T-helper 17 cell (primary cell): ENCODE measurements at regions not wholly inside any gene's neighbourhood (a gene's known extent, or its start where the extent isn't known, plus 50 kb on each side); places are given as distances from the start of the nearest gene placed in this dataset.

Experiments used
- ATAC-seq: fragments of 150-1000 bp; cut with Tn5 transposase; 2 replicates; pipeline ENCODE4 v1.10.0; 2021; ENCODE audit warnings: mild to moderate bottlenecking, moderate library complexity
- DNase-seq, 3 donors: peaks; one replicate each; pipeline versions ENCODE4 v3.0.0 to v3.0.0-alpha.2; 2020 to 2021
- H3K9me3 ChIP-seq: one replicate; pipeline ENCODE4 v1.7.0; 2013; ENCODE audit warnings: low read length, mild to moderate bottlenecking; ENCODE audit not compliant: control insufficient read depth, poor library complexity, severe bottlenecking
- H3K27ac Mint-ChIP-seq: one replicate; pipeline ENCODE4 v1.8.0; 2022; ENCODE audit warnings: mild to moderate bottlenecking, moderate library complexity, mixed read lengths
- H3K27me3 Mint-ChIP-seq: one replicate; pipeline ENCODE4 v1.8.0; 2022; ENCODE audit warnings: mixed read lengths
- H3K36me3 Mint-ChIP-seq: one replicate; pipeline ENCODE4 v1.8.0; 2022; ENCODE audit warnings: low read depth, mixed read lengths
- H3K4me1 Mint-ChIP-seq: one replicate; pipeline ENCODE4 v1.8.0; 2022; ENCODE audit warnings: mild to moderate bottlenecking, mixed read lengths
- H3K4me3 Mint-ChIP-seq: one replicate; pipeline ENCODE4 v1.8.0; 2022; ENCODE audit warnings: mild to moderate bottlenecking, moderate library complexity, mixed read lengths

DNA sequence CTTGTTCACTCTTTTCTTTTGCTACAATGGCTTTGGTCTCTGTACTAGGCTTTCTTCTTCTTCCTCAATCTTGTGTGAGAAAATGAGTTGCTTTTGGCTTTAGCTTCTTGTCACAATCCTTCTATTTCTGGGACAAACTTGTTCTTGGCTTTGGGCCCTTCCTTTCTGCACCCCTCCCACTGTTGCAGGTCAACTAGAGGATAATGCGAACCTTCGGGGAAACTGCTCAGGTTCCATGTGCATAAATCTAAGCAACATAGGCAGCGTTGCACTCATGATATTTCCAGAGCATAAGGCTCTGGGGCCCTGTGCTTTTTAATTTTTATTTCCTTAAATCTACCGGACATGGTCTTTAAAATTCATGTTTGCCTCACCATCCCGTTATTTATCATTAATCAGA is 89.8 kb upstream of the LRIG3 start:
- no peaks in the 10 kb centered on the region for H3K4me1 Mint-ChIP-seq
- H3K36me3 Mint-ChIP-seq, result no peaks in the 10 kb centered on the region
- no peak for ATAC-seq
- no peak for DNase-seq
- no peak overlapping the region for H3K27ac Mint-ChIP-seq
- no peak overlapping the region for H3K4me3 Mint-ChIP-seq
- H3K9me3 ChIP-seq, result no peaks in the 10 kb centered on the region
- H3K27me3 Mint-ChIP-seq, result no peaks in the 10 kb centered on the region

DNA sequence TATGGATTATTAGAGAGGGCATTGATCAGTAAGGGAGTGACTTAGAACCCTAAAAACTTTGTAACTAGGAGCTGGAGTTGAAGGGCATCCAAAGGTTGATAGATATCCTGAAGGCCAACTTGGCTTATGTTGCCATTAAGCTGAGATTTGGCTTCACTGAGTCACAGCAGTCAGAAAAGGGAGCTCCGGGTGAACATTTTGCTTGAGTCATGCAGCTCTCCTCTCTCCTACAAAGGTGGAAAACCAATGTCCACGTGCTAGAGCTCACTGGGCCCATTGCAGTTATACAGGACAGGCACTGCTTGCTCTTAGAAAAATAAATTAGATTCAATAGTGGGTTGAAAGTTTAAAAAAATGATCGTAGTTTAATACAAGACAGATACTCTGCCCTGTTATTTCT is 87.3 kb upstream of the LRIG3 start:
- Mint-ChIP-seq H3K4me3 (no peak overlapping the region), H3K27ac (no peak overlapping the region), H3K4me1 (no peaks in the 10 kb centered on the region), H3K36me3 (no peaks in the 10 kb centered on the region), H3K27me3 (no peaks in the 10 kb centered on the region)
- ATAC-seq, result no peak
- H3K9me3 ChIP-seq, result no peaks in the 10 kb centered on the region
- no peak for DNase-seq

DNA sequence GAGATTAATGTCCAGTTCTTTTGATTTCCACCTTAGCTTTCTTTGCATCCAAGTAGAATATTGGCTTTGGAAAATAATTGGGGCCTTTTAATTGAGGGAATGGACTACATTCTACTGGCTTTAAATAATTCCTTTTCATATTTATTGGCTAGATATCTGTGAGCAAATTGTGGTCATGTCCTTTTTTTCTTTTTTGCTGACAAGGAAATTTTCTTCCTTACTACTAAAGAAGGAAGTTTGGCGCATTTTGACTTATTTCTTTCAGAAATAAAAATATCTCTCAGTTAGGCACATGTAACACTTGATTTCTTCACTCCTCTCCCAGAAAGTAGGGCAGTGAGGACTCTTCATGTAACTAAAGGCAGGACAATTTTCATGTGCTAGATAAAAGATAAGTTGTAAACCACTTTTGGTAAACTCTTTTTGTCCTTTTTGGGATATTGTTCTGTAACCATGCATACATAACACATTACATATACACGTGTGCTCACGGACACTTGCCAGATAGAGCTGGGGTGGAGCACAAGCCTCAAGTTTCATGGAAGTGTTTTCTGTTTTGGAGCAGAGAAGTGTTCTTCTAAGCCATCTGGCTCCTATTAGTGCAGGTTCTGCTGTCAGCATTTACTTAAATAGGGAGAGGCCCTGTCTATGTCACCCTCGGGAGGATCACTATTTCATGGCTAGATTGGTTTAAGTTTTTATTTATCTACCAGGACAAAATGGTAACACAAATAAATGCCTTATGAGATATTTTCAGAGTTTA is 85.1 kb upstream of the LRIG3 start:
- H3K9me3 ChIP-seq, result no peaks in the 10 kb centered on the region
- DNase-seq (no peak), ATAC-seq (no peak)
- no peaks in the 10 kb centered on the region for H3K27me3 Mint-ChIP-seq
- H3K4me3 Mint-ChIP-seq, result no peak overlapping the region
- no peaks in the 10 kb centered on the region for H3K4me1 Mint-ChIP-seq
- H3K36me3 Mint-ChIP-seq, result no peaks in the 10 kb centered on the region
- H3K27ac Mint-ChIP-seq, result no peak overlapping the region

DNA sequence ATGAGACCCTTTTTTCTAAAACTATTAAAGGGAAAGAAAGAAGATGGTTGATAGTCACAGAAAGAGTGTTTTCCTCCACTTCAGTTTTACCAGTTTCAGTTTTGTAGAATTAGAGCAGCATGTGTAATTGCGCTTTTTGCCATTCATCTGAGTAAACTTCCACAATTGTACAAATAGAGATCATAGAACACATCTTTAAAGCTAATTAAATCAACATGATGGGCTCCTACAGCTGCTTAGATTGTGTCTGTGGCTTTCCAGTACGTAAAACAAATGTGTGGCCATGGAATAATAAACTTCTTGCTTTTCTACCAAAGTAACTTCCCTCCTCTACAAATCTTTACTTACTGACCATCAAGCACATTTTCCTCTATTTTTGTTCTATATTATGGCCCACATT is 84.2 kb upstream of the LRIG3 start:
- Mint-ChIP-seq H3K4me3 (no peak overlapping the region), H3K27ac (no peak overlapping the region)
- DNase-seq, result no peak

DNA sequence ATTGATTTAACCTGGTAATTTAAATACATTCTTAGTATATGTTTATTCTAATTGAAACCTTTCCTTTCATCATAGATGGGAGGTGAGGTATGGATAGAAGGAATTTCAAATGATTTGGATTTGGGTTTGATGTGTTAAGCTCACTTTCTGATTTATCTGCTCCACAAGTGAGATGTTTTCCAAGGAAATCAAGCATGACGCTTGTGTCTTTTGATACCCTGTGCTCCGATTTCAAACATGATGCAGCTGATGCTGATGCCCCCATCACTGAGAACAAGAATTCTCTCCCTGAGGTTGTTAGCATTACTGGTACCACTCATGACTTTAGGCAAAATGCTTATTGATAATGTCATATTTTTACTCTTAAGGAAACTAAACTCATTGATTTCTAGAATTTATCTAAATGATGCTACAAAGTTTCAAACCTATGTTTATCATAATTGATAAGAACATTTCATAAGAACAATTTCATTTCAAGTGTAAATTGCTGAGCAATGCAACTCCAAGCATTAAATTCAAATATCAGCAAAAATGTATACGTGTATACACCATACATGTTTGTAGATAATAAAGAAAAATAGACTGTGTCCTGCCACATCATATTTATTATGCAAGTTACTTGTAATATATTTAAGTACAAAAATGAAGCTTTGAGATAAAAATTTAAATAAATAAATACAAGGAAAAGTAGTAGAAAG is 75.5 kb upstream of the LRIG3 start:
- H3K9me3 ChIP-seq, result no peaks in the 10 kb centered on the region
- Mint-ChIP-seq H3K27me3 (no peaks in the 10 kb centered on the region), H3K4me3 (no peak overlapping the region), H3K36me3 (no peaks in the 10 kb centered on the region), H3K27ac (no peak overlapping the region), H3K4me1 (no peaks in the 10 kb centered on the region)
- DNase-seq (no peak), ATAC-seq (no peak)

More for the DNA sequence above, 84.2 kb upstream of the LRIG3 start:
- Mint-ChIP-seq H3K4me1 (no peaks in the 10 kb centered on the region), H3K27me3 (no peaks in the 10 kb centered on the region), H3K36me3 (no peaks in the 10 kb centered on the region)
- no peak for ATAC-seq
- no peaks in the 10 kb centered on the region for H3K9me3 ChIP-seq

- Mint-ChIP-seq H3K4me1 (no peaks in the 10 kb centered on the region), H3K27me3 (no peaks in the 10 kb centered on the region), H3K4me3 (no peak overlapping the region), H3K36me3 (no peaks in the 10 kb centered on the region), H3K27ac (no peak overlapping the region)
- ATAC-seq (no peak), DNase-seq (no peak)
- no peaks in the 10 kb centered on the region for H3K9me3 ChIP-seq
Measured at GRCh38 chr12:58988643-58989344, 68.5 kb upstream of the LRIG3 start.

GRCh38 chr12:58981961-58982360 is 61.7 kb upstream of the LRIG3 start:
- H3K4me1 Mint-ChIP-seq, result no peaks in the 10 kb centered on the region
- H3K9me3 ChIP-seq, result no peaks in the 10 kb centered on the region
- ATAC-seq (no peak), DNase-seq (no peak)
- no peaks in the 10 kb centered on the region for H3K27me3 Mint-ChIP-seq
- no peak overlapping the region for H3K27ac Mint-ChIP-seq
- H3K36me3 Mint-ChIP-seq, result no peaks in the 10 kb centered on the region
- H3K4me3 Mint-ChIP-seq, result no peak overlapping the region

- H3K4me3 Mint-ChIP-seq, result no peak overlapping the region
- DNase-seq (no peak), ATAC-seq (no peak)
- no peaks in the 10 kb centered on the region for H3K4me1 Mint-ChIP-seq
- no peaks in the 10 kb centered on the region for H3K27me3 Mint-ChIP-seq
- no peaks in the 10 kb centered on the region for H3K9me3 ChIP-seq
- no peaks in the 10 kb centered on the region for H3K36me3 Mint-ChIP-seq
- no peak overlapping the region for H3K27ac Mint-ChIP-seq
Measured at GRCh38 chr12:58980768-58981167, 60.5 kb upstream of the LRIG3 start.

GRCh38 chr12:58978717-58979116 is 58.4 kb upstream of the LRIG3 start:
- no peak for DNase-seq
- Mint-ChIP-seq H3K27me3 (no peaks in the 10 kb centered on the region), H3K36me3 (no peaks in the 10 kb centered on the region), H3K27ac (no peak overlapping the region), H3K4me1 (no peaks in the 10 kb centered on the region), H3K4me3 (no peak overlapping the region)
- H3K9me3 ChIP-seq, result no peaks in the 10 kb centered on the region
- no peak for ATAC-seq

DNA sequence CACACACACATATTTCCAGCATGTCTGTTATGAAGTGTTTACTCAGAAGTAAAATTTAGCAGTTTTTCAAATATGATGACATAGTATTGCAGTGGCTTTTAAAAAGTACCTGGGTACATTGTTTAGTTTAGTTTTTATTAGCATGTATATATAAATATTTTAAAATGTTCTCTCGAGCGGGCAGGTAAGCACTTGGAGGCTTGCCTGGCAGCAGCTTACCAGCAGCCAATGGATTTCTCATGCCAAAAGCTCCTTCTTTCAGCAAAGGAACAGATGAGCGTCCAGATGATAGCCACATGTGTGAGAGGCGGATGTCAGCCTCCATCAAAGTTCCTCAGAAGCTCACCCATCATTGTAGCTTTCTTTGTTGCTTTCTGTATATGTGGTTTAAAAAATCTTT is 57.2 kb upstream of the LRIG3 start:
- ATAC-seq, result no peak
- Mint-ChIP-seq H3K36me3 (no peaks in the 10 kb centered on the region), H3K4me1 (no peaks in the 10 kb centered on the region), H3K27ac (no peak overlapping the region), H3K4me3 (no peak overlapping the region), H3K27me3 (no peaks in the 10 kb centered on the region)
- no peak for DNase-seq
- H3K9me3 ChIP-seq, result no peaks in the 10 kb centered on the region

- H3K27ac Mint-ChIP-seq, result no peak overlapping the region
- no peaks in the 10 kb centered on the region for H3K36me3 Mint-ChIP-seq
- no peak for ATAC-seq
- H3K4me1 Mint-ChIP-seq, result no peaks in the 10 kb centered on the region
- H3K9me3 ChIP-seq, result no peaks in the 10 kb centered on the region
- no peak for DNase-seq
- no peaks in the 10 kb centered on the region for H3K27me3 Mint-ChIP-seq
- no peak overlapping the region for H3K4me3 Mint-ChIP-seq
Measured at GRCh38 chr12:58976146-58976545, 55.8 kb upstream of the LRIG3 start.
